DMS53 (cell line): ENCODE measurements at regions not wholly inside any gene's neighbourhood (a gene's known extent, or its start where the extent isn't known, plus 50 kb on each side); places are given as distances from the start of the nearest gene placed in this dataset.

ENCODE experiments used
- DNase-seq: peaks from one replicate; lab custom pipeline; 2025; lab: John Stamatoyannopoulos, UW

DNA sequence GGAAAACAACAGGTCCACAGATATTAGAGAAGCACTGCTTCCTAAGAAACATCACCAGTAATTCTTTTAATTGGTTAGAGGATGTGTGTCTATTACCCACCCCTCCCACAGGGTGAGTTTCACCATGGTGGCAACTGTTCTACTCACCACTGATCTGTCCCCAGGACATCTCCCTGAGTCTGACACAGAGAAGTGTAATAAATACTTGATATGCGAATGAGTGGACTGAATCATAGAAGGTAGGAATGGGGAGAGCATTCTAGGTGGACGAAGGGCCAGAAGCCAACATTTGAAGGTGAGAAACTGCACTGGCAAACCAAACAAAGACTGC, 452.7 kb upstream of the PROK2 start:
- DNase-seq: no peak

DNA sequence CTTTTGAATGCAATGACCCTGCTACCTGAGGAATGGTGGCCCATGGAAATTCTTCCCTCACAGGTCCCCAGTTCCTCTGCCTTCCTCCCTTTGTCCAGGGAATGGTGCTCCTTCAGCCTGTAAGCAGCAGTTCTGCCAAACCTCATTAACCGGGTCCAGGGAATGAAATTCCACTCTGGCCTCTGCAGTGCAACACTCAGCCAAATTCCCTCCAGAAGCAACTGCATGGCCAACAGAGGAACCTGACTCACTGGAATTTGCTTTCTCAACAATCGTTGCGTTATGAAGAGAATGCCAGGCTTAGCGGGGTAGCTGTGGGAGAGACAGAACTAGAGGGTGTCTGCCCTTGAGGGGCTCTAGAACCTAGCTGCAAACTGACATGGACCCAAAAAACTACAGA, 449.4 kb upstream of the PROK2 start:
- DNase-seq: no peak

DNA sequence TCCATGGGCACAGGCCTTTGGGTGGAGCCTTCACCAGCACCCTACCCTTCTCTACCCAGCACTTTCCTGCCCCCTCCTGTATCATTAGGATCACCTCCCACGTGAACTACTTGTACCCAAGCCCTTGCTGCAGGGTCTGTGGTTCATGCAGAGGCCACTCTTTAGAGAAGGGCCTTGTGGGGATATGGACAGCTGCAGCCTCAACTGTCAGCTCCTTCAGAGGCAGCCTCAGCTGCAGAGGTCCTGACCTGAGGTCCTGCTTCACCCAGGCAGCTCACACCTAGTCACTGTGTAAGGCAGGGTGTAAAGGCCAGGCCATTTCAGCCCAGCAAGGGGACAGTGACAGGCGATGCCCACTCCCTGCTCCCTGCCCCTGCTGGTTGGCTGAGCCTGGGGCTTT, 448.6 kb upstream of the PROK2 start:
- DNase-seq: no peak

DNA sequence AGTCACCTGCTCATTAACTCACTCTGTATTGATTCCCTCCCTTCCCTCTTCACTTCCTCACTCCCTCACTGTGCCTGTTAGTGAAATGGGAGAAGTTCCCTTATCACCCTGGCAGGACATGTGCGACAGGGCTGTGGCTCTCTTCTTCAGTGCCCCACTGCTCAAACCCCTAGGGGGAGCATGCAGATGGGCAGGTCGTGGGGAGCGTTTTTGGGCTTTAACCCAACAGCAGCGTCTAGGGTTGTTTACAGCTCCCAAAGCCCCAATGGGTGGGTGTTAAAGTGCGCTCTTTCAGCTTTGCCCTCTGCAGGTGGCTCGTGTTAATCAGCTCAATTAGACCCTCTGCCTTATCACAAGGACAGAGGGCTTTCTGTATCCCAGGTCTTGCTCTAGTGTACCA, 447.8 kb upstream of the PROK2 start:
- DNase-seq: no peak

DNA sequence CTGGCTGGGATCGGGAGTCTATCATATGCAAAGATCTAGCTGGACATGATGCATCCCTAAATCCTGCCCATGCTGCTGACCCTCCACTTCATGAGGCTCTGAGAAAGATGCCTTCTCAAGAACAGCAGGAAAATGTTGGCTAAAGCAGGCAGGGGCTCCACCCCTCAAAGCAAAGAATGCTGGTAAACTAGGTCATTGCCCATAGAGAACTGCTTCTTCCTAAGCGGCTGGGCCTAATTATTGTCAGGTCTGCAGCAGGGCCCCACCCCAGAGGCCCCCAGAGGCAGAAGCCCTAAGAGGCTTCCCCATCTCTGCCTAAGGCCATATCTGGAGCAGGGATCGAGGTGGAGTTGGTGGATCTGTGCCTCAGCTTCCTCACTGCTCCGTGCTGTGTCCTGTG, 447.4 kb upstream of the PROK2 start:
- no peak for DNase-seq

DNA sequence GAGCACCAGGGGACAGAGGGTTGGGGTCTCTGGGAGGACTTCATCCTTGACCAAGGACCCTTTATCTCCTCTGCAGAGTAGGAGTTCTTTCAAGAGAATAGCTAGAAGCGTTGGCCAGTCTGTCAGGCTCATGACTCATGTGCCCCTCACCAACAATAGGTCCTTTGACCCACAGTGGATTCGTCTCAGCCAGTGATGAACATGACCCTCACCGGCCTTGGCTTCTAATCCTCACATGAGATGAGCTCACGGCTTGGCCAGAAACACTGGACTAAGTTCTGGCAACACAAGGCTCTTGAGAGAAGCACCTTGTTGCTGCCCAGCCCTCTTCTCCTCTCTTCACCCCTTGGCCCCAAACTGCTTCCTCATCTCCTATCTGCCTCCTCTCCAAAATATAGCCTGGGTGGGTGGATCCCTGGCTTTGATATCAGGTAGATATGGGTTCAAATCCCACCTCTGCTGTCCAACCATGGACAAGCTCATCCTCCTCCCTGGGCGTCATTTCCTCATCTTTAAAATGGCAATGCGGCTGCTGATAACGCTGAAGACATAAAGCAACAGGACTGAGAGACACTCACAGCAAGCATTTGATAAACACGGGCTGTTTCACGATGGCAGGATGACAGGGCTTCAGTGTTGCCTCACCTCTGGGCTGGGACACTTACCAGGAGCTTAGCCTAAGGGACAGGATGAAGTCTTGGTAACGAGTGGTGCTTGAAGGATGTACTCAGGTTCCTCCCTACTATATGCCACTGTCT, 446.7 kb upstream of the PROK2 start:
- DNase-seq: no peak

DNA sequence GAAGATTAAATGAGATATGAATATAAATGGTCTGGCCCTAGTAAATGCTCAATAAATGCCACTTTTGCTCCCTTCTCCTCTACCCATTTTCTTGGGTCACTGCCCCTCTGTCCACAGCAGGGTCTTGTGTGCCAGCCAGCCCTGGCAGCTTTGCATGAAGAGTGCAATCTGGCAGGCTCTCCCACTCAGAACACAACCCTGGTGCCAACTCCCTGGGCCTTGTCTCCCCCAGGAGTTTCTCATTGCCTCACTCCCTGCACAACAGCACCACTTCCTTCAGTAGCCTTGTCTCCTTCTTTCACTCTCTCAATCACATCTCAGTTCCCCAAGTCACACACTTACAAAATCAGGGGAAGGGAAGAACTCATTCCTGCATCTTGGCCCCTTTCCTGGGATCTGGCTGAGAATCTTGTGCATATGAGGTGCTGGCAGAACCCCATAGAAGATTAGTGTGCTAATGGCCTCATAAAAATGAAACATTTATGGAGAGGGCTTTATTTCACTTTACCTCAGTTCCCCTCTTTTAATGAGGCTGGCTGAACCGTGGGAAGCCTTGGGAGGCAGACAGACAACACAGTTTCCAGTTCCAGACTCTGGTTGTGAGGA, 445.9 kb upstream of the PROK2 start:
- DNase-seq: no peak

DNA sequence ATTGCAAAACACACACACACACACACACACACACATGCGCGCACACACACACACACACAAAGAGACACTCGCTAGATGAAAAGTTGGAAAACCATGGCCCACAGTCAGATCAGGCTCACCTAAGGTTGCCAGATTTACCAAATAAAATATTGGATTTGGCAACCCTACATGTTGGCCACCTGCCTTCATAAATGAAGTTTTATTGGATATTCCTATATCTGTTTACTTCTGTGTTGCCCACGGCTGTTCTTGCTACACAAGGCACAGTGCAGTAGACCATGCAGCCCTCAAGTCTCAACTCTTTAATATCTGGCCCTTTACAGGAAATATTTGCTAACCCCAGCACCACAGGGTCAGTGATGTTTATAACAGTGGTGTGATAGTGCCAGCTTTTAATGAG, 445.0 kb upstream of the PROK2 start:
- no peak for DNase-seq

DNA sequence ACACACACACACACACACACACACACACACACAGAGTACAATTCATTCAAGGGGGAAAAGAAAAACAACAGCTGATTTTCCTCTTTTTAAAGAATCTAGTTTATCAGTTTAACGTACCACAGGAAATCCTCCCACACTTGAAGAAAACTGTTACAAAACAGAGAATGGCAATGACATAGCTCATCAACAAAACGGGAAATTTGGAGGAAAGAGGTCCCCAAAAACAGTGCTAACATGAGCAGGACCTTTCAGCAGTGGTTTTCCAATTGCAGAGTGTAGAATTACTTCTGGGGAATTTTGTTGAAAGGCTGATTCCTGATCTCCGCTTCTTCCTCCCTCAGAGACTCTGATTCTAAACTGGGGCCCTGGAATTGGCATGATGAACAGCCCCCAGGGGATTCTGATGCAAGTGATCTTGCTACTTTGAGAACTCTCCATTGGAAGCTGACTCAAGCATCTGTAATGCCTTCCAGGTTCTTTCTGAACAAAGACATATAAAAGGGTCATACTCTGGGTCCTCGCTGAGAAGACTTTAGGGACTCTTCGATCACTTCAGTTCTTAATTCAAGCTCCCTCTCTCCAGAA, 442.6 kb upstream of the PROK2 start:
- DNase-seq: no peak

DNA sequence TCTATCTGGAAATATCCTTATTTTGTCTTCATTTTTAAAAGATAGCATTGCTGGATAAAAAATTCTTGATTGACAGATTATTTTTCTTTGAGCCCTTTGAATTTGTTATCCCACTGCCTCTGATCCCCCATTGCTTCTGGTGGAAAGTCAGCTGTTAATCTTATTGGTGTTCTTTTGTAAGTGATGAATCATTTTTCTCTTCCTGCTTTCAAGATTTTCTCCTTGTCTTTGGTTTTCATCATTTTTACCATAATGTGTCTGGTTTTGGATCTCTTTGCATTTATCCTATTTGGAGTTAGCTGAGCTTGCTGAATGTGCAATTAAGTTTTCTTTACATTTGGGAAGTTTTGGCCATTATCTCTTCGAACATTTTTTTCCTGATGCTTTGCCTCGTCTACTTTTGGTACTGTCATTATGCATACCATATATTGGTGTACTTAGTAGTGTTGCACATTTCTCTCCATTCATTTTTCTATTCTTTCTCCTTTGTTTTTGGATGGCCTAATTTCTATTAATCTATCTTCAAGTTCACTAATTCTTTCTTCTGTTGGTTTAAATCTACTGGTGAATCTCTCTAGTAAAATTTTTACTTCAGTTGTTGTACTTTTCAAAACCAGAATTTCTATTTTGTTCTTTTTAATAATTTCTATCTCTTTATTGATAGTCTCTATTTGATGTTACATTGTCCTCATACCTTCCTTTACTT, 440.0 kb upstream of the PROK2 start:
- DNase-seq: peak; percentile 0

DNA sequence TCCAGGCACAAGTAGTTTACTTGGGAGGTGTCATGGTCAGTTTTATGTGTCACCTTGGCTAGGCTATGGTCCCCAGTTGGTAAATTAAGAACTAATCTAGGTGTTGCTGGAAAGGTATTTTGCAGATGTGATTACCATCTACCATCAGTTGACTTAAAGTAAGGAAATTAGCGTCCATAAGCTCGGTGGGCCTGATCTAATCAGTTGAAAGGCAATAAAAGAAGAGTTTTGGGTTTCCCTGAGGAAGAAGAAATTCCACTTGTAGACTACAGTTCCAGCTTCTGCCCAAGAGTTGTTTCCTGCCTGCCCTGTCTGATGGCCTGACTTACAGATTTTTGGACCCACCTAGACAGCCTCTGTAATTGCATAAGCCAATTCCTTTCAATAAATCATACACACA, 438.7 kb upstream of the PROK2 start:
- no peak for DNase-seq

DNA sequence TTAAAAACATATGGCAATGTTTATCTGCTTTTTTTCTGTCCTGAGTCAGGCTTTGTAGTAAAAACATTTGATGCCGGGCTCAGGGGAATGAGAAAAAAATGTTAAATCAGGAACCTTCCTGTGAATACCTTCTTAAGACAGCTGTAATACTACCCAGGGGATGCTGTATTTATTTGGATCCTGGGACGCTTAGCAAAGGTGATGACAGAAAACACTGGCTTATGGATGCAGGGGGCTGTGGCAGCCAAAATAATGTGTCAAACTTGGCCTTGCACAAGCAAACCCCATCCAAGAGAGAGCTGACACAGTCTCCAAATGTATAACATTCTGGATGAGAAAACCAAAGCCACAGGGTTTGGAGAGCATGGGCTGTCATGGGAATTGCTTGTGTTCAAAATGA, 438.2 kb upstream of the PROK2 start:
- DNase-seq: no peak

DNA sequence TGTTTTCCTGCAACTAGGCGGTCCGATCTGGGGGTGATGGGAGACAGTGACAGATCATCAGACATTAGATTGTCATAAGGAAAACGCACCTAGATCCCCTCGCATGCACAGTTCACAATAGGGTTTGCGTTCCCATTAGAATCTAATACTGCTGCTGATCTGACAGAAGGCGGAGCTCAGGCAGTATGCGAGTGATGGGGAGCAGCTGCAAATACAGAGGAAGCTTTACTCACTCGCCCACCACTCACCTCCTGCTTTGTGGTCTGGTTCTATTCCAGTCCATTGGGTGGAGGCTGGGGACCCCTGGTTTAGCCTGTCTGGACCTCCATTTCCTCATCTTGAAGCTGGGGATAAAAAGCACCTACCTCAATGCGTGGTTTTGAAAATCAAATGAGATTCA, 437.5 kb upstream of the PROK2 start:
- no peak for DNase-seq

DNA sequence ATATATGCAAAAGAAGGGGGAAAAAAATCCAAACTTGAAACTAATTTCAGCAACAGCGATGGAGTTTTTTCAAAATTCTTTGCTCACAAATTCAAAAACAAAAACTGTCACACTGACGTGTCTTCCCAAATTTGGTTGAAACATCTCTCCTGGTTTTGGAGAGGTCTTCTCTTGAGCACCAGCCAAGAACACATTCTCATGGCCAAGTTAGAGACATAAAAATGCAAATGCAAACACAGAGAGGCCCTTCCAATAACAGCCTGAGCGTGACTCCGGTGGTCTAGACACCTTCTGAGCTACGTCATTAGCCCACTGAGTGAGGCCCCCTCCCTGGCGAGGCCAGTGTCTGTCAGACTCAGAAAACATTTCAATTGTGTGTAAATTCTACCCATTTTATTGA, 436.0 kb upstream of the PROK2 start:
- DNase-seq: no peak

DNA sequence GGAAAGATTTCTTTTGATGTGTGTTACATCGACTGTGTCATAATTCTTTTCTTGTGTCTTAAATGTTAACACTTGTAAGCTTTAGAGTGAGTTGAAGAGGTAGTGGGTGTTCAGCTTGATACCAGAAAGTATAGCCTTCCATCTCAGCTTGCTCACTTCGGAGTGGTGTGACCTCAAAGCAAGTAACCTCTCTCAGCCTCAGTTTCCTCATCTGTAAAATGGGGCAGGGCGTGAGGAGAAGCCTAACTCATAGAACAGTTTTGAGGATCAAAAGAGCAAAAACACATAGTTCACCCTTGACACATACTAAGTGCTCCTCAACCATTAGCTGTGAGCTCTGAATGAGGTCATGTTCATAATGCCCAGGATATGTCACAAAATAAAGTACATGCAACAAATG, 434.8 kb upstream of the PROK2 start:
- DNase-seq: no peak

DNA sequence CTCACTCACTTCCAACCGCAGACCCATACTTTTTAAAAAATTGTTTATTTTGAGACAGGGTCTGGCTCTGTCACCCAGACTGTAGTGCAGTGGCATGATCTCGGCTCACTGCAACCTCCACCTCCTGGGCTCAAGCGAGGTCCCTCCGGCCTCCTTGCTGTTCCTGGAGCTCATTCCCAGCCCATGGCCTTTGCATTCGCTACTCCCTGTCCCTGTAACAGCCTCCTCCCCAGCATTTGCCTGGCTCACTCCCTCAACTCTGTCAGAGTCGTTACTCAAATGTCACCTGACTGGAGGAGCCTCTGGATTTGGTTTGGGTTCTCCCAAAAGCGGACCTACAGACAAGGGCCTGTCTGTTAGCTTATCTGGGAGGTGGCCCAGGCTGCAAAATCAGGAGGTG, 432.6 kb upstream of the PROK2 start:
- no peak for DNase-seq

DNA sequence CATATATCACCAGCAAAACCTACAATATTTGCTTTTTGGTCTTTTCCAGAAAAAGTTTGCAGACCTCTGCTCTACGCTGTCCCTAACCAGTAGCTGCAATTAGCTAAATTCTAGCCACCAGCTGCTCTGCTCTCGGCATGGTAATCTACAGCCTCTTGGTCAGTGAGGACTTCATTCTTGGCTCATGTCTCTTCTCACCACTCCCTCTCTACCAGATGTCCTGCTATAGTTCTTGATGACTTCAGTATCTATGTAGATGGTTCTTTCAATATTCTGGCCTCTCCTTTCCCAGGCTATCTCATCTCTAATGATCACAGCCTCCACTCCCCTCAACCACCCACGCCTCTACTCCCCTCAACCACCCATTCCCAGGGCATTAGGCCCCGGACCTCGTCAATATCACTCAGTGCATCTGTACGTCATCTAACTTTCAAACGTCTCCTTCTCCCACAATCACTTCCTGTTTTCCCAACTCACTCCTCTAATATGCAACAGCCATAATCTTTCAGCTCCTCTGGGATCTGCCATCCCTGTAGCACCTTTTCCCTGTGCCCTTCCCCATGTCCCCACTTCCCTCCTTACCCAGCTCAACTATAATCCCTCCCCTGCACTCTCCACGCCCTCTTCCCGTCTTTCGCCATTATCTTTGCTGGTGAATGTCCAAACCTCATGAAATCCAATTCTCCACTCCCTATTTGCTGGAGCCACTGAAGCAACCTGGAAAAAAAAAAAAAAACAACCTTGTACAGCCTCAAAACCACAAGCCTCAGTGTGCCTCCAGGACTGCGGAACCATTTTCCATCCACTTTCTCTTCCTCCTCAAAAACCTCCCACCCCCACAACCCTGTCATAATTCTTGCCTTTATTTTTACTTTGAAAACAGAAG, 429.4 kb upstream of the PROK2 start:
- DNase-seq: no peak

DNA sequence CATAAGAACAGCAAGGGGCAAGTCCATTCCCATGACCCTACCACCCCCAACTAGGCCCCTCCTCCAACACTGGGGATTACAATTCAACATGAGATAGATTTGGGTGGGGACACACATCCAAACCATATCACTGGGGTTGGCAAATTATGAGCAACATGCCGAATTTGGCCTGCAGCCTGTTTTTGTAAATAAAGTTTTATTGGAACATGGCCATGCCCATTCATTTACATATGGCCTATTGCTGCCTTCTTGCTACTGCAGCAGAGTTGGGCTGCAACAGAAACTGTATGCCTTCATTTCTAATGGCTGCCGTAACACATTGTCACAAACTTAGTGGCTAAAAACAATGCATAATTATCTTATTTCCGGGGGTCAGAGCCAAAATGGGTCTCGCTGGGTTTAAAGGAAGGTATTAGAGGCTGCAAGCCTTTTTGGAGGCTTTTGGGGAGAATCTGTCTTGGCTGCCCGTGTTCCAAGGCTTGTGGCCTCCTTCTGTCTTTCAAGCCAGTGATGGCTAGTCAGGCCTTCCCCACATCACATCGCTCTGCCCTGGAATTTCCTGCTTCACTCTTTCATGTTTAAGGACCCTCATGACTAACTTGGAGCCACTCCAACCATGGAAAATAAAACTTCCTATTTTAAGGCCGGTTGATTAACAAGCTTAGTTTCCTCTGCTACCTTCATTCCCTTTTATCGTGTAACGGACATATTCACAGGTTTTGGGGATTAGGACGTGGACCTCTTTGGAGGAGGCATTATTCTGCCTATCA, 428.5 kb upstream of the PROK2 start:
- DNase-seq: no peak

DNA sequence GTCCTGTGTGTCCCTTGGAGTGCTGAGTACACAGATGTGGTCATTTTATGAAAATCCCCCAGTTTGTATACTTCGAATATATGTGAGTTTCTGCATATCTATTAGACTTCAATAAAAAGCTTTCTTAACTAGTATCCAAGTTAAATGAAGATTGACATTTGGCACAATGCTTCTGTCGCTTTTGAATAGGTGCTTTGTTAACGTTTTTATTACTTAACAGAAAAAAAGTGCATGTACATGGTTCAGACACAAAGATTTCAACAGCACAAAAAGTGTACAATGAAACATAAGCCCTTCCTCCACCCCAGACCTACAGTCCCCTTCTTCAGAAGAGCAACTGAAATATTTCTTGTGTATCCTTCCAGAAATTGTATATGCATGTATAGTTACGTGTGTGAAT, 427.4 kb upstream of the PROK2 start:
- no peak for DNase-seq

DNA sequence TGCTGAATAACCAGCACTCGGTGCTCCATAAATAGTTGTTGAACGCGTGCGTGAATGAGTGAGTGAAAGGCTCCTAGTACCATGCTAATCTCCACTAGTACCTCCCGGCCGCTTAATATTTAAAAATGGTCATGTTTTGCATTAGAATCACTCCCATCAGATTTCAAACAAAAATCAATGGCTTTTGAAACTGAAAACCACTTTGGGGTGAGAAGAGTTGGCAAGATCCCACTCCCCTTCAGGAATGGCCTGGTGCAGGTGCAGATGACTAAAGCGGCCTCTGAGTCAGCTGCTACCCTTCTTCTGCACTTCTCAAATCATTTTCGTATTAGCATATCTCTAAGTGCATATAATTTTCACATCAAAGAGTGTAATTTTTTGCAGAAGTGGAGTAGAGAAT, 425.3 kb upstream of the PROK2 start:
- no peak for DNase-seq

DNA sequence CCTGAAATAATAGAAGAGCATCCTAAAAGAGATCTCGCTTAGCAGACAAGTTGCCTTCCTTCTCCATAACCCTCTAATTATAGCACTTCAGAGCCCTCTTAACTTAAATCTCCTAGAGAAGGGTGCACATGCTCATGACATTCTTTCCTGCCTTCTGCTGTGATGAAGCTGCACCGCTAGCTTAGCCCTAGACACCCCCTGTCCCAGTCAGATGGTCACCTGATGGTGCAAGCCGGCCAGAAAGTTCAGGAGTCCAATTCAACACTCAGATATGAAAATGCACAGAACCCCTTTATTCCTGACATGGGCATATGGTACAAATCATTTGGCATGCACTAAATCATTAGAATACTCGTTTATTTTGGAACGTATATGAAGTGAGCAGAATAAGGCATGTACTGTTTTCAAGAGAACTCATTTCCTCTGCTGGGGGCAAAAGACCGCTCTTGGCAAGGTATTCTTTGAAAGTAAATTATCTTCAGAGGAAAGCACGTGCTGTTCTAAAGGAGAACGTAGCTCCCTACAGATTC, 420.4 kb upstream of the PROK2 start:
- DNase-seq: no peak
